ENCODE measurements at regions not wholly inside any gene's neighbourhood (a gene's known extent, or its start where the extent isn't known, plus 50 kb on each side); places are given as distances from the start of the nearest gene placed in this dataset.
A peak's percentile ranks its signal among the peaks of the same experiment; 100 is the strongest.

DNA sequence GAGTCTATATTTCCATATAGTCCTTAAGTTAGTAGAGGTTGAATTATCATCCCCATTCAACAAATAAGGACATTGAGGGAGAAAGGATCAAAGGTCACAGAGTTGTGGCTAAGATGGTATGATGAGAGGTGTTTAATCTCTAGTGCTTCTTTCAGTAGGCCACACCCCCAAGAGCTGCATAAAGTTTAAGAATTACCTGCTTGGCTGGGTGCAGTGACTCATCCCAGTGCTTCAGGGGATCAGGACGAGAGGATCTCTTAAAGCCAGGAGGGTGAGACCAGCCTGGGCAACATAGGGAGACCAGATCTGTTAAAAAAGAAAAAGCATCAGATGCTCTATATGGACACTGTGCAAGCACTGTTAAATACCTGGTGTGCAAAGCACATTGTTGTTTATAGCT lies 560.0 kb upstream of the KLHL1 start:
- no peak for DNase-seq

DNA sequence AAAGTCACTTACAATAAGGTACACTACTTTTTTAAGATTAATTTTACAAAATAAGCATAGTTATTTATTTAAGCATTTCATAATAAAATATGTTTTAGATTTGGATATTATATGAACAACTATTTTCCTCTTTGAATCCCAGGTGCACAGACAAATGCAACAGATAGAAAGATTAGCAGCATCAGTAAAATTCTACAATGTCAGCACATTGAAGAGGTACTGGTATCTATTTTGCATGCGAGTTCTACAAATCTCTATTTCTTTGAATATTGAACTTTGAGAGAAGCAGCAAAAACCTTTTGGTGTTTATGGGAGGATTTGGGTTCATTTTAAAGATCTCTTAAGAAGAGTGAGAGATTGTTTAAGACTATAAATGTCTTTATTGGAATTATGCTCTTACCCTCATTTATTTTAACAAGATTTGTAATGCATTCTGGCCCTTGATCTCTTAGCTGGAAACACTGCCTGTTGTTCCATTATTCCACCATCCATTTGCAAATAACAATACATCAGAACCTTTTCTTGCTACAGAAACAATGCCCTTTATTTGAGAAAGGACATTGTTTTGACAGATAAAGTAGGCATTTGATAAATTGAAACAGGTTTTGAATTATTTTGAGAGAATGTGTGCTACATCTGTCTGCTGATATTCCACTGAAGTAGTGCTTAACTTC lies 558.8 kb upstream of the KLHL1 start:
- no peak for DNase-seq

DNA sequence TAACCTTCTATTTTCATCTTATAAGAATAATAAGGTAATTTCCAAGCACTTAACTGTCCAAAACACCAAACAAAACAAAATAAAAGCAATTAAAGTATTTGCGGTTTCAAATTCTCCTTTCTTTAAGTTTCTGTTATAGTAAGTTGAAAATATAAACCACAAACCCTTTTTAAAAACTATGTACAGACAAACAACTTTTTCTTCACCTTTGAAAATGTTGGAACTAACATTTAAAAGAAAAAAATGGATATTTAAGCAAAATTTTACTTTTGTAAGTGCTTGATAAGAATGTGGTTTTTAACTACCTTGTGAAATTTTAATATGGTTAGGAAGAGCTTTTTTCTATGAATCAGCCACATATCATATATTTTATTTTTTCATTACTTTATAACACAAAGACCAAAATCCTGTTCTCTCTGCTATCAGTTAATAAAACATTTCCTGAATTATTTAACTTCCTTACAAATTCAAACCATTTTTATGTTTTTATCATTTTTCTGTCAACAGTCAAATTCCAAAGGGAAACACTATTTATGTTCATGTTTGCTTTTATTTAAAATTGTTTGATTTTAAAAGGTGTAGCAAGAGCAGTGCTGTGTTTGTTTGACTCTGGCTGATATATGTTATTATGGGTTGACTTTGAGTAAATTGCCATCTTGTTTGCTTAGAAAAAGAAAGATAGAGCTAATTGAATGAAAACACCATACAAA lies 554.1 kb upstream of the KLHL1 start:
- DNase-seq, result no peak

DNA sequence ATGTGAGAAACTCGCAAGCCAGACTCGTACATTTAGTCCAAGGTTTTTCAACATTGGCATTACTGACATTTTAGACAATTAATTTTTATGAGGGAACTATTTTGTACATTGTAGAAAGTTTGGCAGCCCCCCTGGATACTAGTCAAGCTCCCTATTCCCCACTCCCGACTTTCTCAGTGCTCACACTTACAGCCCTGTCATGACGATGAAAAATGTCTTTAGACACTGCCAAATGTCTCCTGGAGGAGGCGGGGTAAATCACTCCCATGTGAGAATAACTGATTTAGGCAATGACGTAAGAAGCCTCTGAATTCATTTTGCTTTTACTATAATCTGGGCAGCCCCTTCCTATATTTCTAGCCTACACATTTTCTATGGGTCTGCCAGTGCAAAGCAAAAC lies 535.8 kb upstream of the KLHL1 start:
- DNase-seq, result no peak

DNA sequence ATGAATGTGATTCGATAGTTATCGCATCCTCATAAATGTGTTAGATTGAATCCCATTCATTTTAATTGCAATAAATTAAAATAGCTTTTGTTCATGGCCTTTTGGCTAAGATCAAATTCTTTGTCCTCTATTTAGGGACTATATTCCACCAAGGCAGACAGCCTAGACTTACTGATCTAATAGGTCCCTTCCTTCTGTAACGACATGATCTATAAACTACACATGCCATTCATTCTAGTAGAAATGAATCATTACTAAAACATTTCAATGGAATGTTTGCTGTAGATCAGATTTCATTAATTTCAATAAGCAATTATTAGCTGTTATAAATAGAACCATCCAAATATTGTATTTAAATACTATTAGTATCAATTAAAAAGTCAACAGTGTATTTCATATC lies 526.6 kb upstream of the KLHL1 start:
- DNase-seq, result no peak

DNA sequence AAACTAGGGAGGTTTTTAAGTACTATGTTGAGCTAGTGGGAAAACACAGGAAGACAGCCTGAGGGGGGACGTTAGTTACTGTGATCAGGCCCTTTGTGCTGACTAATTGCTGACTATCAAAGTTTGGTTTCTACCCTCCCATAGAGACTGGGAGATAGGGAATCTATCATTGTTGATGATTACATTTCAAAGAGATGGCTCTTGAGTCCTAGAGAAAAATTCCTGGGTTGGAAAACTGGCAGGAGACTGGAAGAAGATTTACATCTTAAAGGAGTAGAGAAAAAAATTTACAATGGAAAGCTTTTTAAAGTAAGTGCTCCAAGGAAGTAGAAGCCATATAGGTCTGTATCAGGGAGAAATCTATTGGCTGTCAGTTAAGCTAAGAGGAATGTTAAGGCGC lies 522.0 kb upstream of the KLHL1 start:
- no peak for DNase-seq

DNA sequence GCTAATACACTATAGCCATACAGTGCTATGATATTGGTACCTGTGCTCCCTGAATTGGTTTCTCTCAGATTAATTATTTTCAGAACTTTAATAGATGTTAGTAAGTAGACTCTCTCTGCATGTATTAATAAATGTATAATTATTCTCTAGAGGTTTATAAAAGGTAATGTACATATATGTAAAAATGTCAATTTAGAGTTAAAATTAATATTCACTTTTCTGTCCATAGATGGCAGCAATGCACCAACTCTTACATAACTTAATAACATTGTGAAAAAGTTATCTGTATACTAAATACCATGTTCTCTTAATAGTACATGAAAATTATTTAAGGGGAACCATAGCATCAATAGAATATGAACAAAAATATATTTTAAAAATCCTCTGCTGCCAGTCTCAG lies 515.0 kb upstream of the KLHL1 start:
- no peak for DNase-seq

DNA sequence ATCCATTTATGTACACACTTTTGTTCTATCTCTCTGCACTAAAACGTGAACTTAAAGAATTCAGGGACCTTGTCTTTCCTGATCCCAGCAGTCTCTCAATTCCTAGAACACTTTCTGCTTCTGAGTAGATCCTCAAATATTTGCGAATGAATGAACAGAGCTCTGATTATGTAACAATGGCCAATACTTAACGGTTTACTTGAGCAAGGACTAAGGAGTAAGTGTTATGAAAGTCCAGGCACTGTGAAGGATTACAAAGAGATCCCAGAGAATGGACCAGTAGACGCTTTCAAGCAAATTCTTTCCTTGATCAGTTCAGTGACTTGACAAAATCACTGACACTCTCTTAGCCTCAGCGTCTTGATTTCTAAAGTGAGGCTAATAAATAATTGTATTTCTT lies 514.5 kb upstream of the KLHL1 start:
- DNase-seq, result no peak

DNA sequence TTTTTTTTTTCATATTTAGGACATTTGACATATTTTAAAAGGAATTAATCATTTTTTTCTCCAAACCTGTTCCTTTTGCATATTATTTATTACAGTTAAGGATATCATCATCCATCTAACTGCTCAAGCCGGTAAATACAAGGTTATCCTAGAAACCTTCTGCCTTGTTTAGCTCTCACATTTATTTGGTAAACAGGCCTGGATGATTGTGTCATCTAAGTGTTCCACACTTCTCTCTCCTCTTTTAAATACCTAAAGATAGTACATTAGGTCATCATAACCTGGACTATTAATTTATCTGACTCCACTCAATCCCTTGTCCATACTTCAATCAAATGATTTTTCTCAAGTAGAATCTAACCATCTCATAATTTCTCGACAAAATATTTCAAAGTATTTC lies 511.7 kb upstream of the KLHL1 start:
- DNase-seq, result no peak

DNA sequence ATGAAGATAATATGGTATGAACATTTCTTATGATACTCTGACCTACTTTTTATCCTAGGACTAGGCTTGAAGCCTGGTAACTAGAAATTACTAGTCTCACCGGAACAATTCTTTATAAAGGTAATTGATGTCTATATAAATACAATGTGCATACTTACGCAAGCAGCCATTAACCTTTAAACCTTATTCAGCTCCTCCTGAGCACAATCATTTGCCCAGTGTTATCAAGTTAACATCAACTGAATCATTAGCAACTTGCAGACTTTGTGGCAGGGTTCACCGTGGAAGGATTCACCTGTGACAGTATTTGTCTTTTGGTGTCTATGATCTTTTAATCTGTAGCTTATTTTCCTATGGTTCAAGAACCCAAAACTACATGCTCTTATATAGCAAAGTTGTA lies 508.6 kb upstream of the KLHL1 start:
- DNase-seq, result no peak

DNA sequence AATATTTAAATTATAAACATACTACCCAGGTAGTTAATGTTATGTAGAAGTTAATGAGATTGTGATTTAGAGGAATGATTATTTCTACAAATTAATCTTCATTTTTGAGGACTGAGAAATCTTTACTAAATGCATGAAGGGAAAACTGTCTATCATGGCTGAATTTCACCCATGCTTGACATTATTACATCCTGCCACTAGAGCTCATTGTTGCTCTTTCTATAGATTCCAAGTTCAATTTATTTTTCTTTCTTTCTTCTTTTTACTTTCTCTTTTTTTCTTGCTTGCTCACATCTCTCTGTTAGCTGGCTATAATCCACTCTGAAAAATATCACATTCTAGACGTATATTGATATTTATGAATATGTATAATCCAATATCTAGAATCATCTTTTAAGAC lies 505.0 kb upstream of the KLHL1 start:
- DNase-seq, result no peak

DNA sequence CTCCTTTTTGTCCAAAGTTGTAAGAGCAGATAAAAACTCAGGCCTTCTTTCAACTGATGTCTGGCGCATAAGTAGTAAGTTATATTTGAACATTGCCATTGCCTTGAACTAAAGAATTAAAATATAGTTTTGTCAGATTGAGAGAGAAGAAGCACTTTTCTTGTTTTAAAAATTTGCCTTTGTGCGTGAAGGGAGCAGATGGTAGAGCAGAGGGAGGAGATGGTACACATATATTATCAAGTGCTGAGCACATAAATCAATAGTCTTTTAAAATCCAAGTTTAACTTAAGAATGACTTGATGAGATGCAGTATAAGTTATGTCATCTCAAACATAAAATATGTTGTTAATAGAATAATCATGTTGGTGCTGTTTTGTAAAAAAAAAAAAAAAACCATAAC lies 504.6 kb upstream of the KLHL1 start:
- no peak for DNase-seq

DNA sequence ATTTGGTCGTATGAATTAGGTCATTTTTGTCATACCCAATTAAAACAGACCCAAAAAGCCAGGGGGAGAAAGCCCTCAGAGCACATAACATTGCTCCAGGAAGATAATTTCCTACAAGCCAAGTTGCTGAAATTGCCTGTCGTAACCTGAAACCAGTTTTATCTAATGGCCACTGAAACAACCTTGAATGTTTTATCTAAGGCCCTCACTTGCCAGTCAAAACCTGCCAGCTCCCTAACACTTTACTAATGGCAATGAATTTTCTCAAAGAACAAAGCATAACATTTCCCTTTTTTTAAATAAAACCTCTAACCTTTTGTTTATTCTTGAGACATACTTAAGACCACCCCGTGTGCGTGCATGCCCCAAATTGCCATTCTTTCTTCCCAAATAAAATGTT lies 496.2 kb upstream of the KLHL1 start:
- no peak for DNase-seq

DNA sequence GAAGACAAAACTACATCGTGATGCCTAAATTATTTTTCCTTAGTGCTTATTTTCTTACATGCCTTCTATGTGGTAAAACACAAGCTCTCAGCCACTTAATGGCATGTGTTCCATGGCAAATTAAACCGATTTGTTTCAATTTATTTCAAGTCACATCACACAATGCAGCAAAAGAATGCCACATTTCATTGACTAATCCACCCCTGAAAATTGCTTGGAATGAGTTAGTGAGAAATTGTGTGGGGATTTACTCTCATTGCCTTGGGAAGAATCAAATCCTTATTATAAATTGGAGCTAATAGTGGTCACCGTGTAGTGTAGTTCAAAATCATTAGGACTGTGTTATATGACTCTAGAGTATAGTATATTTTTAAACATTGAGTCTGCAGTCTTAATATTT lies 485.5 kb upstream of the KLHL1 start:
- no peak for DNase-seq

DNA sequence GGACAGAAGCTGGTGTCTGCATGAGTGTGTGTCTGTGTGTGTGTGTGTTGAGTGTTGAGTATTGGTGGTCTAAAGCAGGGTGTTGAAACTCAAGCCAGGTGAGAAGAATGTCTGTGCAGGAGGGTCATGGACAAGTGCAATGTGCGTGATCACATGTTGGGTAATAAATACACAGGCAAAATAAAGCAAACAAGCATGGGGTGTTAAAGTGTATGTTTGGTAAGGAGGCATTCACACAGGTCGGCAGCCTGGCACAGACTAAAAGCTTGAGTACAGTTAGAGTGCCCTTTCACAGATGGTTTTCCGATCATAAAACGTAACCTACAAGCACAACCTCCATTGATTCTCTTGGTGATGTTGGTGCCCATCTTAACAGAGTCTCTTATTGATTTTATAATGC lies 476.9 kb upstream of the KLHL1 start:
- no peak for DNase-seq

DNA sequence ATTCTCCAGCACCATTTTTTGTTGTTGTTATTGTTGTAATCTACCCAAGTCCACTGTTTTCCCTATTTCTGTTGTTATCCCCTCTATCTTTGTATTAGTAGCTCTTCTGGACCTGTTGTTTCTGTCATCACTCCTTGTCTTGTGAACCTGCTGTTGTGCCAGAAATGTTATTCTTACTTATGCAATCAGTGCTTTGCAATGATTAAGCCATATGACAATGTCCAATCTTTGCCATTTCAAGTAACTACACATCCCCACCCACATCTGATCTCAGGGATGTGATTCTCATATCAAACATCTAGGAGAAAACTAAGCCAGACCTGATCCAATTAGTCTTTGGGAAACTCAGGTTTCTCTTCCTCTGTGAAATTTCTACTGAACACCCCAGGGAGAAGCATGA lies 472.6 kb upstream of the KLHL1 start:
- DNase-seq, result no peak

DNA sequence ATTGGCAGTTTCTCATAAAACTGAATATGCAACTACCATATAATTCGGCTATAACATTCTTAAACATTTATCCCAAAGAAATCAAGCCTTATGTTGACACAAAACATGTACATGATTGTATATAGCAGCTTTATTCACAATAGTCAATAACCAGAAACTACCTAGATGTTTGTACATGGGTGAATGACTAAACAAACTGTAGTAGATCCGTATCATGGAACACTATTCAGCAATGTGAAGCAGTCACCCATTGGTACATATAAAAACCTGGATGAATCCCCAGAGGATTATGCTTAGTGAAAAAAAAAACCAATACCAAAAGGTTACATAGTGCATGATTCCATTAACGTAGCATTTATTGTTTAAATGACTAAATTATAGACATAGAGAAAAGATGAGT lies 471.7 kb upstream of the KLHL1 start:
- DNase-seq, result no peak

DNA sequence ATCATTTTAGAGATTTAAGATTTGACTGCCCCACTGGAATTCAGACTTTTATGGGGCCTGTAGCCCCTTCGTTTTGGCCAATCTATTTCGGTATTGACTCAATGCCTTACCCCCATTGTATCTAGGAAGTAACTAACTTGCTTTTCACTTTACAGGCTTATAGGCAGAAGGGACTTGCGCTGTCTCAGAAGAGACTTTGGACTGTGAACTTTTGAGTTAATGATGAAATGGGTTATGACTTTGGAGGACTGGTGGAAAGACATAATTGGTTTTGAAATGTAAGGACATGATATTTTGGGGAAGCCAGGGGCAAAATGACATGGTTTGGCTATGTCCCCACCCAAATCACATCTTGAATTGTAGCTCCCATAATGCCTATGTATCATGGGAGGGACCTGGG lies 463.0 kb upstream of the KLHL1 start:
- DNase-seq, result no peak

DNA sequence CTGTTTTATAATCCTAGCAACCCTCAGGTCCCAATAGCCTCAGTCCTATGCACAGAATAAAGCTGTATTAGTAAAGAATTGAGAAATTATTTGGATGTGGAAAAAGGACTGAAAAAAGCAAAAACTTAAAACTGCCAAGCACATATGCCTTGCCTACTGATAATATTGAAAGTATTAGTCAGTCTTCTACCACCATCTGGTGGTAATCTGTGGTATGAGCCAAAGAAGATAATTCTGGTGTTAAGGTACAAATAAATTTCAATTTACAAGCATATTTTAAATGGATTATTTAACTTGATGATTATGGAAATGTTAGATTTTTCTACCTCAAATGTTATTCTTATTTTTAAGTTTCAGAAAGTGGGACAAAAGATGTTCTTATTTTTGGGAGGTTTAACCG lies 460.3 kb upstream of the KLHL1 start:
- peak in 1 of 56 donors; percentile 63 for DNase-seq

DNA sequence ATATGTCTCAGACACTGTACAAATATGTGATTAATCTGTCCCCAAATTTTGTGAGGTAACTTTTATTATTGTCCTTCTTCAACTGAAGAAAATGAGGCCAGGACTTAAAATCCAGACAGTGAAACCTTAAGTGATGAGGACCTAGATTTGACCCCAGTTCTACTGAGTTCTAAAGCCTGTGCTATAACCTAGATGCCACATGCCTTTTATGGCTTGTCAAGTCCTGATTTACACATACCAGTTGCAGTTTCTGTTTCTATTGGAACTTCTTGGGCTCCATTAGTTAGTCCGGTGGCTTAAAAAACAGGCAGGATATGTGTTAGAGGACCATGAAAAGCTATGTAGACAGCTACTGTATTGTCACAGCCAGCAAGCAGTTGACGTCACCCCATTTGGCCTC lies 436.5 kb upstream of the KLHL1 start:
- DNase-seq, result no peak

DNA sequence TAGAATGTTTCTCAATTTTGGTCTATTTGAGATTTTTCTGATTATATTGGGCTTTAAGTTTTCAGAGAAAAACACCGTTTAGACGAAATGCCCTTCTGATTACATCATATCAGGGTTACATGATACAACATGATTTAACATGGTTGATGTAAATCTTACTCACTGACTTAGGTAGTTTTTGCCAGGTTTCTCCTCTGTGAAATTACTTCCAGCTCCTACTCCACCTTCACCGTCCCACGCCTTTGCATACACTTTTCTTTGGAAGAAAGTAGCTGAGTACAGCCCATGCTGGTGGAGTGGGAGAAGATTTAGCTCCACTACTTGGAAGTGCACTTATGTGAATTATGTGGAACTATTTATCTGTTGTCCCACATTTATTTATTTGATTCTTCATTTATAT lies 433.2 kb upstream of the KLHL1 start:
- DNase-seq, result no peak

DNA sequence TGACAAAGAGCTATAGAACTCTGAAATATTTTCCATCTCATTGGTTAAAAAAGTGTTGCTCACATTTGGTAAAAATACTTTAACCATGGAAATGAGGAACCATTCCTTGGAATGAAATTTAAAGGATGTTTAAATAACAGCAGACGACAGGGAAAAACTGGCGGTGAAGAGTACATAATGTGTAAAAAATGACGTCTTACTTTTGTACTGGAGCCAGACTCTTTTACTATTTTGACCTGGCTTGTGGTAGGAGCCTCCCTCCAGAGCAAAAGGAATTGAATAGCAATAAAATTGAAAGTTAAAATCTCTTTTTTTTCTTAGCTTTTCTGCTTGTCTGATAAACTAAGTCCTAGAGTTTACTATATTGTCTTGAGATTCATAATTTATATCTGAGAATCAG lies 426.2 kb upstream of the KLHL1 start:
- no peak for DNase-seq

DNA sequence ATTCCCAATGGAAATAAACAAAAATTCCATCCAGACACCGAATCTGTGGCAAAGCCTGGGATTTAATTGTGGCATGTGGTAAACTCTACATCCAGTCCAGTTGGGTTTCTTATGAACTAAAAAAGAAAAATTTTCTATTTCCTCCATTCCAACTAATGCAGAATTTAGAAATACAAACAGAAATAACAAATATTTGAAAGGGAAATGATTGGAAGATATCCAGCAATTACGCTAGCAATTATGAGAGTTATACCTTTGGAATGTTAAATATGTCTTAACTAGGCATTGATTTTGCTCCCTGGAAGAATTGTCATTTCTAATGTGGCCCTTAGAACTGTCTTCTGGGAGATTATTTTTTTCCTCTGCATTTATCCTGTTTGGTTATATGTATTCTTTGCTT lies 421.4 kb upstream of the KLHL1 start:
- DNase-seq, result no peak

DNA sequence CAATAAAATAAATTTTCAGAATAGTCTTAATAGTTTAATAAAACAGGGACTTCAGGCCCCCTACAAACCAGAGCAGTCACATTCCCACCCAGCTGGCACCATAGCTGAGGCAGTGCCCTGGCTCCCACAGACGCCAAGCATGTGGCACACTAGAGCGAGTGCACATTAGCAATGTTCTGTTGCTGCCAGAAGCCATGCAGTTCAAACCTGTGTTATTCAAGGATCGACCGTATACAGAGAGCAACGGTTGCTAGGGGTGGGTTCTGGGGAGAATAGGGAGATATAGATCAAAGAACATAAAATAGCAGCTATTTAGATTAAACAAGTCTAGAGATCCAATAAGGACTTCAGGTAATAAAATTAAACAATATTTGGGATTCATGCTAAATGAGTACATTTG lies 419.3 kb upstream of the KLHL1 start:
- DNase-seq, result no peak
